Uterus (tissue), 3 donors: ENCODE measurements at regions not wholly inside any gene's neighbourhood (a gene's known extent, or its start where the extent isn't known, plus 50 kb on each side); places are given as distances from the start of the nearest gene placed in this dataset.

Experiments used
- DNase-seq, 2 donors: peaks; one replicate each; pipeline ENCODE4 v3.0.0-alpha.2; 2019 to 2020
- H3K27ac ChIP-seq, 2 donors: fragments of 200-600 bp; sonication (generic); 1 replicate in 1 of 2; 2 replicates in 1 of 2; pipeline ENCODE4 v1.5.1; 2016 to 2018
- H3K27me3 ChIP-seq, 2 donors: fragments of 200-600 bp; sonication (generic); one replicate each; pipeline ENCODE4 v1.5.1; 2018 to 2019; ENCODE audit warnings: control low read depth in 1 of 2
- H3K36me3 ChIP-seq, 2 donors: fragments of 200-600 bp; sonication (generic); one replicate each; pipeline ENCODE4 v1.5.1; 2019; ENCODE audit warnings: control low read depth in 1 of 2
- H3K4me1 ChIP-seq, 2 donors: fragments of 200-600 bp; sonication (generic); one replicate each; pipeline ENCODE4 v1.5.1; 2018 to 2019; ENCODE audit warnings: control low read depth in 1 of 2
- H3K4me3 ChIP-seq, 2 donors: fragments of 200-600 bp; sonication (generic); 1 replicate in 1 of 2; 2 replicates in 1 of 2; pipeline ENCODE4 v1.5.1; 2018 to 2019; ENCODE audit warnings: mild to moderate bottlenecking in 1 of 2
- H3K9me3 ChIP-seq, 2 donors: fragments of 200-600 bp; sonication (generic); one replicate each; pipeline ENCODE4 v1.5.1; 2019; ENCODE audit warnings: control low read depth in 1 of 2
- CTCF ChIP-seq, 4 experiments: fragments of 200-600 bp in 2 of 4; fragments of 450-650 bp in 2 of 4; sonication (generic) in 2 of 4; IDR thresholded peaks; one replicate each; pipeline ENCODE4 v1.5.1; 2016 to 2019; ENCODE audit warnings: antibody characterized with exemption in 4 of 4, mild to moderate bottlenecking in 2 of 4, moderate library complexity in 1 of 4
- POLR2A ChIP-seq, 2 donors: fragments of 450-650 bp; IDR thresholded peaks; one replicate each; pipeline ENCODE4 v1.6.1; 2016; ENCODE audit warnings: antibody characterized with exemption in 2 of 2, mild to moderate bottlenecking in 1 of 2, moderate library complexity in 1 of 2
- intact Hi-C: fragments of 100-400 bp; cut with DNase I; formaldehyde crosslinking; loops from one replicate; pipeline ENCODE4 v1.15.1; 2023; ENCODE audit warnings: low total_unique reads
- donor health status: DM: yes; HTN: yes; CAD: no.

DNA sequence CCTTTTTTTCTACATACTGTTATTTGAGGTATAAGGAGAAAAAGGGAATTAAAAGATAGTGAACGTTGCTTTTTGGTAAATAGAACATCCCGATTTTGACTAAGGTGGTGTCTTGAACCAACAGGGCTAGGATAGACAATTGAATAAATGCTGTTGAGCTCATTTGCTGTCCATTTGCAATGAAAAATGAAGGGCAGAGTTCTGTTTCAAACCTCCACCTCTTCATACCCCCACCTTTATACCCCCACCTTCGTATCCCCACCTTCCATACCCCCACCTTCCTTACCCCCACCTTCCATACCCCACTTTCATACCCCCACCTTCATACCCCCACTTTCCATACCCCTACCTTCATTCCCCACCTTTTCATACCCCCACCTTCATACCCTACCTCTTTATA lies 93.4 kb upstream of the NAA20 start:
- no peaks in the 10 kb centered on the region for H3K27me3 ChIP-seq
- no peak overlapping the region for H3K4me3 ChIP-seq
- no peaks in the 10 kb centered on the region for H3K36me3 ChIP-seq
- intact Hi-C loops, result no loop called here
- no peak overlapping the region for H3K27ac ChIP-seq
- no peak for DNase-seq
- no peaks in the 10 kb centered on the region for H3K4me1 ChIP-seq
- no peaks in the 10 kb centered on the region for H3K9me3 ChIP-seq
- no peak for TF ChIP-seq CTCF (IDR thresholded peaks at IDR 0.05)
- TF ChIP-seq POLR2A (IDR thresholded peaks at IDR 0.05), result no peak

GRCh38 chr20:19924255-19924654 lies 92.9 kb upstream of the NAA20 start:
- H3K9me3 ChIP-seq, result no peaks in the 10 kb centered on the region
- no peaks in the 10 kb centered on the region for H3K36me3 ChIP-seq
- H3K4me3 ChIP-seq, result no peak overlapping the region
- intact Hi-C loops, result no loop called here
- no peaks in the 10 kb centered on the region for H3K4me1 ChIP-seq
- TF ChIP-seq CTCF (IDR thresholded peaks at IDR 0.05) (no peak), POLR2A (IDR thresholded peaks at IDR 0.05) (no peak)
- H3K27ac ChIP-seq, result no peak overlapping the region
- H3K27me3 ChIP-seq, result no peaks in the 10 kb centered on the region
- DNase-seq, result no peak

- TF ChIP-seq CTCF (IDR thresholded peaks at IDR 0.05), result no peak
- TF ChIP-seq POLR2A (IDR thresholded peaks at IDR 0.05), result no peak
- Histone ChIP-seq H3K4me1 (no peaks in the 10 kb centered on the region), H3K4me3 (no peak overlapping the region), H3K36me3 (no peaks in the 10 kb centered on the region), H3K27ac (no peak overlapping the region), H3K27me3 (no peaks in the 10 kb centered on the region), H3K9me3 (no peaks in the 10 kb centered on the region)
- intact Hi-C loops, result no loop called here
- no peak for DNase-seq
These were observed 90.6 kb upstream of the NAA20 start for GRCh38 chr20:19926591-19926990.

DNA sequence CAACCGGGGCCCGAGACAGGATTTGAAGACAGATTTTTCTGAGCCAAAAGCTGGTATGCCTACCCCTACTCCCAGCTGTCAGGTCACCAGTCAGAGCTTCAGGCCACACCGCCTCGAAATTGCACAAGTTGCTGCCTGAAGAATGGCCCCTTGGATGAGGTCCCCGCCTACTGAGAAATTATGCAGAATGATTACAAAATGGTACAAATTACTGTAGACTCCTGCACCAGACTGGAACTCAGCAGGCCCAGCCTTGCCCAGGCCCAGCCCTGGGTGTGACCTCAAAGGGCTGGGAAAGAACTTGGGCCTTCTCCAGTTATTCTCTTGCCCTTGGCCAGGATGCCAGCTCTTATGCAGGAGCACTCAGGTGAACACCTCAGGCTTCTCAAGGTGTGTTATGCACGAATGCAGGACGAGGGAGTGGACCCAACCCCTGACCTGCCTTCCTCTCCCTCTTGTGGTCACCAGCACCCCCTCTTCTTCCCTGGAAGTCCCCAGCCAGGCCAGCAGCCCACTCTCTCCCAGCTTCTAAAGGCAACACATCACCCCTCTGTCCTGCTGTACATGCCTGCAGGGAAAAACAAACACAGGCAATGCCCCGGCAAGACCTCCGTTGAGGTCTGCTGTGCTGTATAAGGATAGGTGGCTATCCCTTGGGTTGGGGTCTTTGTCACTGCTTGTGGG lies 88.7 kb upstream of the NAA20 start:
- Histone ChIP-seq H3K4me3 (no peak overlapping the region), H3K36me3 (no peaks in the 10 kb centered on the region), H3K27ac (peak overlapping the region; percentile 37 to 61), H3K4me1 (peaks cover 8 to 10% of the 10 kb centered on the region in 2 donors), H3K27me3 (no peaks in the 10 kb centered on the region), H3K9me3 (no peaks in the 10 kb centered on the region)
- DNase-seq, result no peak
- no peak for TF ChIP-seq CTCF (IDR thresholded peaks at IDR 0.05)
- no peak for TF ChIP-seq POLR2A (IDR thresholded peaks at IDR 0.05)
- intact Hi-C loops, result no loop called here

GRCh38 chr20:19929012-19929360 lies 88.2 kb upstream of the NAA20 start:
- peak overlapping the region; percentile 37 to 61 for H3K27ac ChIP-seq
- H3K27me3 ChIP-seq, result no peaks in the 10 kb centered on the region
- no peak for DNase-seq
- no peak overlapping the region for H3K4me3 ChIP-seq
- TF ChIP-seq CTCF (IDR thresholded peaks at IDR 0.05), result no peak
- no peak for TF ChIP-seq POLR2A (IDR thresholded peaks at IDR 0.05)
- intact Hi-C loops, result no loop called here
- H3K4me1 ChIP-seq, result peaks cover 8 to 10% of the 10 kb centered on the region in 2 donors
- no peaks in the 10 kb centered on the region for H3K9me3 ChIP-seq
- H3K36me3 ChIP-seq, result no peaks in the 10 kb centered on the region
